Ishikawa (cell line): ENCODE measurements at regions not wholly inside any gene's neighbourhood (a gene's known extent, or its start where the extent isn't known, plus 50 kb on each side); places are given as distances from the start of the nearest gene placed in this dataset.

Experiments used
- CEBPB ChIP-seq: IDR thresholded peaks from 2 replicates; pipeline ENCODE4 v1.6.1; 2012
- CREB1 ChIP-seq: IDR thresholded peaks from 2 replicates; pipeline ENCODE4 v1.6.1; 2012; ENCODE audit warnings: low read depth
- EGR1 ChIP-seq: IDR thresholded peaks from 2 replicates; pipeline ENCODE4 v1.6.1; 2012
- EP300 ChIP-seq: IDR thresholded peaks from 2 replicates; pipeline ENCODE4 v1.6.1; 2012; ENCODE audit warnings: borderline replicate concordance
- FOXM1 ChIP-seq: IDR thresholded peaks from 2 replicates; pipeline ENCODE4 v1.6.1; 2012; ENCODE audit warnings: low read depth, borderline replicate concordance
- RAD21 ChIP-seq: IDR thresholded peaks from 2 replicates; pipeline ENCODE4 v1.6.1; 2012; ENCODE audit warnings: low read depth
- TAF1 ChIP-seq: IDR thresholded peaks from 2 replicates; pipeline ENCODE4 v1.6.1; 2012; ENCODE audit warnings: low read depth, mild to moderate bottlenecking
- TCF12 ChIP-seq: IDR thresholded peaks from 2 replicates; pipeline ENCODE4 v1.6.1; 2012; ENCODE audit warnings: low read depth
- USF1 ChIP-seq: IDR thresholded peaks from 2 replicates; pipeline ENCODE4 v1.6.1; 2012
- YY1 ChIP-seq: IDR thresholded peaks from 2 replicates; pipeline ENCODE4 v1.6.1; 2012; ENCODE audit warnings: low read depth
- TF ChIP-seq, protein P1 (sequence below): IDR thresholded peaks from 2 replicates; pipeline ENCODE4 v1.6.1; 2012
- TF ChIP-seq, protein P2 (sequence below): IDR thresholded peaks from 2 replicates; pipeline ENCODE4 v1.6.1; 2012; ENCODE audit warnings: low read depth, mild to moderate bottlenecking

DNA sequence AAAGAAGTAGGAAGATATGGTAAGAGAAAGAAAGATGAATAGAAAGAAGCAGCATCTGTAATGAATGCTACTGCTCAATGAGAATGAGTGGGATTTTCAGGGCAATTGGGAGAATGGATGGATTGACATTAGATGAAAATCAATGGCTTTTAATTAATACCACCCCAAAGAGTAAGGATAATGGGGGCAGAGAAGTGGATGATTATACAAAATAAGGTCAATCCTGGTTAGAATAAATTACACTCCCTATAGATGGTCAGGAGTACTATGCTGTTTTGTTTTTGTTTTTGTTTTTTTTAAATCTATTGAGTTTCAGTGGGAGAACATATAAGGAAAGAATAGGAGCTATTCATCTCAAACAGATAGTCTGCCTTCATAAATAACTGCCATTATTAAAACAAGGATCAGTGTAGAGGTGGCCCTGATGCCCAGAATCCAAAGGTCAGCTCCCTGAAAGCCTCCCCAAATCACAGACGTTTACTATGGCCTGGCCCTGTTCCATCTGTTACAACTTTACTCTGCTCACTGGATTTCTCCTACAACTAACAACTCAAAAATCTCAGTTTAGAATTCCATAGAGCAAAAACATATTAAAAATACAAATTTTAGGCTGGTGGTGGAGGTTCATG is 535.4 kb upstream of the NRSN1 start:
- TF ChIP-seq EP300 (no peak), RAD21 (no peak), TCF12 (no peak), EGR1 (no peak), USF1 (no peak), CEBPB (no peak), TAF1 (no peak), CREB1 (no peak), YY1 (no peak), FOXM1 (no peak)
- TF ChIP-seq, protein P1, sequence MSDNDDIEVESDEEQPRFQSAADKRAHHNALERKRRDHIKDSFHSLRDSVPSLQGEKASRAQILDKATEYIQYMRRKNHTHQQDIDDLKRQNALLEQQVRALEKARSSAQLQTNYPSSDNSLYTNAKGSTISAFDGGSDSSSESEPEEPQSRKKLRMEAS = no peak
- TF ChIP-seq, protein P2, sequence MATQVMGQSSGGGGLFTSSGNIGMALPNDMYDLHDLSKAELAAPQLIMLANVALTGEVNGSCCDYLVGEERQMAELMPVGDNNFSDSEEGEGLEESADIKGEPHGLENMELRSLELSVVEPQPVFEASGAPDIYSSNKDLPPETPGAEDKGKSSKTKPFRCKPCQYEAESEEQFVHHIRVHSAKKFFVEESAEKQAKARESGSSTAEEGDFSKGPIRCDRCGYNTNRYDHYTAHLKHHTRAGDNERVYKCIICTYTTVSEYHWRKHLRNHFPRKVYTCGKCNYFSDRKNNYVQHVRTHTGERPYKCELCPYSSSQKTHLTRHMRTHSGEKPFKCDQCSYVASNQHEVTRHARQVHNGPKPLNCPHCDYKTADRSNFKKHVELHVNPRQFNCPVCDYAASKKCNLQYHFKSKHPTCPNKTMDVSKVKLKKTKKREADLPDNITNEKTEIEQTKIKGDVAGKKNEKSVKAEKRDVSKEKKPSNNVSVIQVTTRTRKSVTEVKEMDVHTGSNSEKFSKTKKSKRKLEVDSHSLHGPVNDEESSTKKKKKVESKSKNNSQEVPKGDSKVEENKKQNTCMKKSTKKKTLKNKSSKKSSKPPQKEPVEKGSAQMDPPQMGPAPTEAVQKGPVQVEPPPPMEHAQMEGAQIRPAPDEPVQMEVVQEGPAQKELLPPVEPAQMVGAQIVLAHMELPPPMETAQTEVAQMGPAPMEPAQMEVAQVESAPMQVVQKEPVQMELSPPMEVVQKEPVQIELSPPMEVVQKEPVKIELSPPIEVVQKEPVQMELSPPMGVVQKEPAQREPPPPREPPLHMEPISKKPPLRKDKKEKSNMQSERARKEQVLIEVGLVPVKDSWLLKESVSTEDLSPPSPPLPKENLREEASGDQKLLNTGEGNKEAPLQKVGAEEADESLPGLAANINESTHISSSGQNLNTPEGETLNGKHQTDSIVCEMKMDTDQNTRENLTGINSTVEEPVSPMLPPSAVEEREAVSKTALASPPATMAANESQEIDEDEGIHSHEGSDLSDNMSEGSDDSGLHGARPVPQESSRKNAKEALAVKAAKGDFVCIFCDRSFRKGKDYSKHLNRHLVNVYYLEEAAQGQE = no peak
